Caco-2 (cell line): ENCODE measurements at regions not wholly inside any gene's neighbourhood (a gene's known extent, or its start where the extent isn't known, plus 50 kb on each side); places are given as distances from the start of the nearest gene placed in this dataset.

Experiments used
- BruUV-seq: library from RNA; stranded (reverse); fragments of 400-500 nt; replicated peaks from 2 replicates; lab custom pipeline; 2021; lab: Mats Ljungman, UMichigan
- CTCF ChIA-PET: fragments of 300-600 bp; sonication (Branson Sonifier 250); formaldehyde crosslinking; loops from one replicate; lab custom pipeline; 2022; ENCODE audit warnings: antibody characterized with exemption; lab: Charles Lee
- POLR2A ChIA-PET: fragments of 300-600 bp; sonication (Branson Sonifier 250); formaldehyde crosslinking; loops from one replicate; lab custom pipeline; 2022; ENCODE audit warnings: antibody characterized with exemption; lab: Charles Lee
- DNase-seq, 2 experiments: peaks; one replicate each; pipeline versions ENCODE4 v3.0.0 to v3.0.0-alpha.2; 2020 to 2022
- H3K27me3 ChIP-seq: replicated peaks from 2 replicates; pipeline ENCODE4 v1.6.0; 2011; ENCODE audit warnings: low read length; ENCODE audit not compliant: control insufficient read depth, insufficient read depth
- H3K36me3 ChIP-seq: 2 replicates; pipeline ENCODE4 v1.5.1; 2011; ENCODE audit warnings: low read length; ENCODE audit not compliant: control insufficient read depth, insufficient read depth
- H3K4me1 ChIP-seq: fragments of 250-450 bp; sonication (Bioruptor Pico); 2 replicates; pipeline ENCODE4 v1.5.1; 2020; ENCODE audit warnings: mild to moderate bottlenecking
- H3K4me3 ChIP-seq: 2 replicates; pipeline ENCODE4 v1.5.1; 2011; ENCODE audit warnings: low read depth, mild to moderate bottlenecking, control low read depth, low read length
- H3K9me3 ChIP-seq: fragments of 250-450 bp; sonication (Bioruptor Pico); 2 replicates; pipeline ENCODE4 v1.5.1; 2020; ENCODE audit warnings: mild to moderate bottlenecking, moderate library complexity
- H3K27ac Mint-ChIP-seq: one replicate; pipeline ENCODE4 v1.8.0; 2022; ENCODE audit warnings: mixed read lengths; ENCODE audit not compliant: unreplicated experiment
- H3K27me3 Mint-ChIP-seq: one replicate; pipeline ENCODE4 v1.8.0; 2022; ENCODE audit warnings: mixed read lengths; ENCODE audit not compliant: insufficient read depth, unreplicated experiment
- H3K36me3 Mint-ChIP-seq: one replicate; pipeline ENCODE4 v1.8.0; 2022; ENCODE audit warnings: mild to moderate bottlenecking, mixed read lengths; ENCODE audit not compliant: insufficient read depth, unreplicated experiment
- H3K4me1 Mint-ChIP-seq: one replicate; pipeline ENCODE4 v1.8.0; 2022; ENCODE audit warnings: low read depth, mixed read lengths; ENCODE audit not compliant: unreplicated experiment
- H3K4me3 Mint-ChIP-seq: one replicate; pipeline ENCODE4 v1.8.0; 2022; ENCODE audit warnings: mild to moderate bottlenecking, moderate library complexity, mixed read lengths; ENCODE audit not compliant: unreplicated experiment
- H3K9me3 Mint-ChIP-seq: one replicate; pipeline ENCODE4 v1.8.0; 2022; ENCODE audit warnings: mixed read lengths; ENCODE audit not compliant: unreplicated experiment
- intact Hi-C: fragments of 100-400 bp; cut with micrococcal nuclease; formaldehyde crosslinking; loops from one replicate; pipeline ENCODE4 v1.10.0; 2022; ENCODE audit not compliant: unreplicated experiment
- TF ChIP-seq, protein P1 (sequence below), 2 experiments: fragments of 200-600 bp in 1 of 2; IDR thresholded peaks; 1 replicate in 1 of 2; 2 replicates in 1 of 2; pipeline versions ENCODE4 v1.5.1 to v1.8.0; 2011 to 2022; ENCODE audit warnings: antibody characterized with exemption in 1 of 2, control low read depth in 1 of 2, inconsistent platforms in 1 of 2, low read depth in 1 of 2, low read length in 1 of 2, mild to moderate bottlenecking in 1 of 2, moderate library complexity in 1 of 2; ENCODE audit not compliant: insufficient read depth in 1 of 2, severe bottlenecking in 1 of 2, unreplicated experiment in 1 of 2

DNA sequence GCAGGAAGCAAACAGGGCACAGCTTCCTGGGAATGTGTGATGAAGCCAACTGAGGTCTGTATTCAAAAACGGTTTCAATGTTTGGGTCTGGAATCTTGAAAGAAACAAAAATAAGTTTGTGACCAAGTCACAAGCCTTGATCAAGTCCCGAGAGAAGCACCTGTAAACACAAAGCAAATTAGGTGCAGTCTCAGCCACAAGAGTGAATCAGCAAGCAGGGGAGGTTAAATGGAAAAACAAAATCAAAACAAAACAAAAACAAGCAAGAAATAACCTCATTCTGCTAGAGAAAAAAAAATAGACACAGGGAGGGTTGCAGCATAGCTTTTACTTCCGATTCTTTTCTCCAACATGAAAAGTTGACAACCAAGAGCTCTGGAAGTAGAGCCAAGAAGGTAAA is 201.7 kb downstream of the CLIC5 start:
- Mint-ChIP-seq H3K9me3 (no peaks in the 10 kb centered on the region), H3K27ac (no peak overlapping the region), H3K4me1 (no peaks in the 10 kb centered on the region), H3K4me3 (no peak overlapping the region), H3K27me3 (peaks cover 15% of the 10 kb centered on the region), H3K36me3 (no peaks in the 10 kb centered on the region)
- no peak overlapping the region for H3K4me3 ChIP-seq
- POLR2A ChIA-PET, result no interaction called here
- no peaks in the 10 kb centered on the region for H3K4me1 ChIP-seq
- H3K36me3 ChIP-seq, result no peaks in the 10 kb centered on the region
- BruUV-seq, result no TSS peak
- no peak for DNase-seq
- H3K27me3 ChIP-seq, result no peaks in the 10 kb centered on the region; the same call in 1 of the 2 replicates
- TF ChIP-seq, protein P1, sequence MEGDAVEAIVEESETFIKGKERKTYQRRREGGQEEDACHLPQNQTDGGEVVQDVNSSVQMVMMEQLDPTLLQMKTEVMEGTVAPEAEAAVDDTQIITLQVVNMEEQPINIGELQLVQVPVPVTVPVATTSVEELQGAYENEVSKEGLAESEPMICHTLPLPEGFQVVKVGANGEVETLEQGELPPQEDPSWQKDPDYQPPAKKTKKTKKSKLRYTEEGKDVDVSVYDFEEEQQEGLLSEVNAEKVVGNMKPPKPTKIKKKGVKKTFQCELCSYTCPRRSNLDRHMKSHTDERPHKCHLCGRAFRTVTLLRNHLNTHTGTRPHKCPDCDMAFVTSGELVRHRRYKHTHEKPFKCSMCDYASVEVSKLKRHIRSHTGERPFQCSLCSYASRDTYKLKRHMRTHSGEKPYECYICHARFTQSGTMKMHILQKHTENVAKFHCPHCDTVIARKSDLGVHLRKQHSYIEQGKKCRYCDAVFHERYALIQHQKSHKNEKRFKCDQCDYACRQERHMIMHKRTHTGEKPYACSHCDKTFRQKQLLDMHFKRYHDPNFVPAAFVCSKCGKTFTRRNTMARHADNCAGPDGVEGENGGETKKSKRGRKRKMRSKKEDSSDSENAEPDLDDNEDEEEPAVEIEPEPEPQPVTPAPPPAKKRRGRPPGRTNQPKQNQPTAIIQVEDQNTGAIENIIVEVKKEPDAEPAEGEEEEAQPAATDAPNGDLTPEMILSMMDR (IDR thresholded peaks at IDR 0.05; ENCODE audit: insufficient read depth in 1 of 2, low read depth in 1 of 2, low read length in 1 of 2, severe bottlenecking in 1 of 2, unreplicated experiment in 1 of 2), result no peak
- H3K9me3 ChIP-seq, result no peaks in the 10 kb centered on the region
- intact Hi-C loops, result no loop called here
- CTCF ChIA-PET, result no interaction called here

DNA sequence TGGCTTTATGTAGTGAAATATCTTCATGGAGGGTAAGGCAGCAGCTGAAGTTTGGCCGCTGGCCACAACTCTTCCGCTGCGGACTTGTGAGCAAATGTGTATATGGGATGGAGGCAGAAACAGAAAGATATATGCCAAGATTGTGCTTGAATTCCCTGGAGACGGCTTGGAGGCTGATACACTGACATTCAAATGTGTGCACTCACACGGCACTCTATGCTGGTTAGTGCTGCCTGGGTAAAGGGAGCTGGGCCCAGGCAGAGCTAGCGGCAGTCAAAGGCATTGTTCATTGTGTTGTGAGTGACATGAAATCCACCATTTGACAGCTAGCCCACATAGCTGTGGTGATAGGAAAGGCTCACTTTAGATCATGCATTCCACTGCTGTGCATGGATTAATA is 202.7 kb downstream of the CLIC5 start:
- Mint-ChIP-seq H3K36me3 (no peaks in the 10 kb centered on the region), H3K27ac (no peak overlapping the region), H3K4me1 (no peaks in the 10 kb centered on the region), H3K4me3 (no peak overlapping the region), H3K27me3 (peaks cover 15% of the 10 kb centered on the region), H3K9me3 (no peaks in the 10 kb centered on the region)
- ChIA-PET CTCF (no interaction called here), POLR2A (no interaction called here)
- TF ChIP-seq, protein P1 (IDR thresholded peaks at IDR 0.05; ENCODE audit: insufficient read depth in 1 of 2, low read depth in 1 of 2, low read length in 1 of 2, severe bottlenecking in 1 of 2, unreplicated experiment in 1 of 2), result no peak
- H3K36me3 ChIP-seq, result no peaks in the 10 kb centered on the region
- H3K9me3 ChIP-seq, result no peaks in the 10 kb centered on the region
- intact Hi-C loops, result no loop called here
- BruUV-seq, result no TSS peak
- H3K4me1 ChIP-seq, result no peaks in the 10 kb centered on the region
- H3K4me3 ChIP-seq, result no peak overlapping the region
- H3K27me3 ChIP-seq, result no peaks in the 10 kb centered on the region; the same call in 1 of the 2 replicates
- no peak for DNase-seq

GRCh38 chr6:45808917-45809316 is 206.7 kb downstream of the CLIC5 start:
- ChIA-PET CTCF (no interaction called here), POLR2A (no interaction called here)
- Histone ChIP-seq H3K36me3 (no peaks in the 10 kb centered on the region), H3K9me3 (no peaks in the 10 kb centered on the region), H3K27me3 (no peaks in the 10 kb centered on the region; the same call in 1 of the 2 replicates), H3K4me1 (no peaks in the 10 kb centered on the region), H3K4me3 (no peak overlapping the region)
- intact Hi-C loops, result no loop called here
- no peaks in the 10 kb centered on the region for H3K4me1 Mint-ChIP-seq
- no peak for DNase-seq
- no peak overlapping the region for H3K4me3 Mint-ChIP-seq
- no peaks in the 10 kb centered on the region for H3K9me3 Mint-ChIP-seq
- no peaks in the 10 kb centered on the region for H3K36me3 Mint-ChIP-seq
- TF ChIP-seq, protein P1 (IDR thresholded peaks at IDR 0.05; ENCODE audit: insufficient read depth in 1 of 2, low read depth in 1 of 2, low read length in 1 of 2, severe bottlenecking in 1 of 2, unreplicated experiment in 1 of 2), result no peak
- peaks cover 12% of the 10 kb centered on the region for H3K27me3 Mint-ChIP-seq
- no TSS peak for BruUV-seq
- H3K27ac Mint-ChIP-seq, result no peak overlapping the region
